ENCODE measurements at regions not wholly inside any gene's neighbourhood (a gene's known extent, or its start where the extent isn't known, plus 50 kb on each side); places are given as distances from the start of the nearest gene placed in this dataset.

DNA sequence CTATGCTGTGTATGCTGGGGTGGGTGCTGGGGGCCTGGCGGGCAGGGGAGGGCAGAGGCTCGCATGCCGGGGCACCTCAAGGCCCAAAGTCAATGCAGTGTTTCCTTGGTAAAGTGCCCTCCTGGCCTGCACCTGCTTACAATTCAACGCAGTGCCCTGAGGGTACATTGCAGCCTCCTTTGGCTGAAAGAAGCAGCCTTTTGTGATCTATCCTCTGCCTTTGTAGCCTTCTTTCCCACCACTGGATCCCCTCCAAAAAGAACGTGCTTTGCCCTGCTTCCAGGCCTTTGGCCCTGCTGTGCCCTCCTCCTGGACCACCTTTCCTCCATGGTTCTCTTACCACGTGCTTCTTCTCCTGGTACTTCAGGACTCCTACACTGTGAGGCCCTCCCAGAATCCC lies 113.6 kb upstream of the PTPN1 start:
- TF ChIP-seq, protein P1, sequence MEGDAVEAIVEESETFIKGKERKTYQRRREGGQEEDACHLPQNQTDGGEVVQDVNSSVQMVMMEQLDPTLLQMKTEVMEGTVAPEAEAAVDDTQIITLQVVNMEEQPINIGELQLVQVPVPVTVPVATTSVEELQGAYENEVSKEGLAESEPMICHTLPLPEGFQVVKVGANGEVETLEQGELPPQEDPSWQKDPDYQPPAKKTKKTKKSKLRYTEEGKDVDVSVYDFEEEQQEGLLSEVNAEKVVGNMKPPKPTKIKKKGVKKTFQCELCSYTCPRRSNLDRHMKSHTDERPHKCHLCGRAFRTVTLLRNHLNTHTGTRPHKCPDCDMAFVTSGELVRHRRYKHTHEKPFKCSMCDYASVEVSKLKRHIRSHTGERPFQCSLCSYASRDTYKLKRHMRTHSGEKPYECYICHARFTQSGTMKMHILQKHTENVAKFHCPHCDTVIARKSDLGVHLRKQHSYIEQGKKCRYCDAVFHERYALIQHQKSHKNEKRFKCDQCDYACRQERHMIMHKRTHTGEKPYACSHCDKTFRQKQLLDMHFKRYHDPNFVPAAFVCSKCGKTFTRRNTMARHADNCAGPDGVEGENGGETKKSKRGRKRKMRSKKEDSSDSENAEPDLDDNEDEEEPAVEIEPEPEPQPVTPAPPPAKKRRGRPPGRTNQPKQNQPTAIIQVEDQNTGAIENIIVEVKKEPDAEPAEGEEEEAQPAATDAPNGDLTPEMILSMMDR (IDR thresholded peaks at IDR 0.05; ENCODE audit: borderline replicate concordance, extremely low read depth, low read length, poor library complexity, severe bottlenecking), result no peak
- TF ChIP-seq EZH2 (IDR thresholded peaks at IDR 0.05; ENCODE audit: borderline replicate concordance, low read depth, low read length, severe bottlenecking), result no peak

Data from DND-41 (cell line).